GM21390 (cell line): ENCODE measurements at regions not wholly inside any gene's neighbourhood (a gene's known extent, or its start where the extent isn't known, plus 50 kb on each side); places are given as distances from the start of the nearest gene placed in this dataset.
"Not testable (repeated sequence)": the region's sequence is repeated elsewhere in the genome, so short reads cannot be mapped to it uniquely, and the experiment has no call there.

Experiments used
- ATAC-seq: cut with Tn5 transposase; IDR thresholded peaks from one replicate; pipeline ENCODE4 v1.9.1; 2021; ENCODE audit not compliant: unreplicated experiment

DNA sequence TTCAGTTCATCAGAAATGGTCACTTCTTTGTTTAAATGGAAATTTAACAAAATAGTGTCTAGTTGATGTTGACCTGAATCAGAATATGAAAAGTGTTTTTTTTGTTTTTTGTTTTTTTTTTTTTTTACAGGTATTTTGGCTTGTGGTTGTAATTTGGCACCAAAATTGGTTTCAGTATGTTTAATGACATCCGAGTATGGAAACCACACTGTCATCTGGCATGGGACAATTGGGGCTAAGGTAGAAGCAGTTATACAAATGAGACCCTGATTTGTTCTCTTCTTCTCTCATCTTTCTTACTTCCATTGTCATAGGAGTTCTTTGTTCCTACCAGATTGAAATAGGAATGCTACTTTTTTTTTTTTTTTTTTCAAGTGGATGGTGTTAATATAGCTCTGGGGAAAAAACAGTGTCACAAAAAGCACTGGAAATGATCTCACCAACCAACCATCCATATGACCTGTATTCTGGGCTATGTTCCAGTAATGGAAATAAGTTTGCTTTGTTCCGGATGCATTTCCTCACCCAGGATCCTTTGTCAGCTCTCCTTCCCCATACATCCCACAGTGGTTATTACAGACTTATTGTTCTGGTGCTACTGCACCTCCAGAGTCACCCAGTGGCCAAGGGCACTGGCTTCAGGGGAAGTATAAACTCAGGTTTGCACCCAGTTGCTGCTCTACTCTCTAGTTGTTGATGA, 95.8 kb downstream of the ATXN3L start:
- no peak for ATAC-seq

- ATAC-seq, result no peak
Observed at GRCh38 chrX:13220916-13221315, 98.9 kb downstream of the ATXN3L start.

DNA sequence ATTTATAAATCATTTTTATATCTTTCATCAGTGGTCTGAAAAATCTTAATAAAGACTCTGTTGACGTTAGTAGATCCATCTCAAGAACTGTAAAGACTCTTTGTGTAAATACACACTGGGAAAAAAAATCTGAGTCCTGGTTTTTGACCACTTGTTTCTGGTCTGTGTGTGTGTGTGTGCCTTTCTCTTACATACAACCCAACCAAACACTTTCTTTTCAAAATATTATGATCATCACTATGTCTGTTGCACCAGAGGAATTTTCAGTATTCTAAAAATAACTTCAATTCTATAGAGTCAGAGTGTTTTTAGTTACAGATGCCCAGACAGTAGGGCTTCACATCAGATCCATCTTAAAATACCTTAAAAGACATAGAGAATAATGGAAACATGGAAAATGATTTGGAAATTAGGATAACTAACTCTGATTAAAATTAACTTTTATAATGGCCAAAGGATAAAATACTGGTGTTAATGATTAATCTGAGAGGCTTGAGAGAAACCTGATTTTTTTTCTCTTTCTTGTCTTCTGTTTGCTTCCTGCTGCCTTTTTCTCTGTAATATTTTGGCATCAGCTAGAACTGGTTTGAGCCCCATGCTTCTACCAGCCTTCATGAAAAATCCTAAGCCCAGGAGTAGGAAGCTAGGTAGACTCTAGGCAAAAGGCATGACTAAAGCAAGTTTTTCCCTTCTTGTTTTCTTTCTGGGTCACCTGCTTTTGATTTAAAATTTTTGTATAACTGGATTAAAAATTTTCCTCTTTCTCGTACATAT, 99.7 kb downstream of the ATXN3L start:
- no peak for ATAC-seq

DNA sequence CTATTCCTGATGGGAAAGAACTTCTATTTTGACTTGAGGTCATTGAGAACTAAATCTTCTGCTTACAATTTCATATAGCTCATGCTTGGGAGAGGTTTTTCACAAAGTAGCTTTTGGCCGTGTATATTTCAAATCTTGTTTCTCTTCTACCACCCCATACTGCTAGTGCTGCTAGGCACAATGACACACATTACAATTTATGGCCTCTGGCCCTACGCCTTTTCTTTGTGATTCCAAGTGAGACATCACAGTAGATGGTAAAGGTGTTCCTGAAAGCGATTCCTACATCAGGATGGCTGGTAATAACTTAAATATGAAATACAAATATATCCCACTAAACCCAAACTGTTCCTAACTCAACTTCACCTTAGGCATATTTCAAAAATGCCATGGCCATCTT, 101.1 kb downstream of the ATXN3L start:
- ATAC-seq, result no peak

GRCh38 chrX:13216139-13216538, 103.7 kb downstream of the ATXN3L start:
- no peak for ATAC-seq

DNA sequence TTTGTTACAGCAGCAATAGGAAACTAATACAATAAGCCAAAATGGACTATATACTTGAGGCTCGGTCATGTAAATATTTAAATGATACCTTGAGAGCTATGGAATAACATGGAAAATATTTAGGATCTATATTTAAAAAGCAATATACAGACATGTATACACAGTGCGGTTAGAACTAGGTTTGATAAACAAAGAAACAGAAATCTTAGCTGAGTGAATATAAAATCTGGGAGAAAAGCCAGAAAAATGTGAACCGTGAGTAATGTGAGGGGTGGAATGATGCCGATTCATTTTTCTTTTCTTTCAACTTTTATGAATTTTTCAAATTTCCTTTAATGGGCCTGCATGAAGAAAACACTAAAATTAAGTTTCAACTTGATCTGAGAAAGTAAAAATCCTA, 104.1 kb downstream of the ATXN3L start:
- no peak for ATAC-seq

GRCh38 chrX:13212191-13212651, 107.6 kb downstream of the ATXN3L start:
- no peak for ATAC-seq

- not testable (repeated sequence) for ATAC-seq
Observed at GRCh38 chrX:13210142-13210541, 109.7 kb downstream of the ATXN3L start.

DNA sequence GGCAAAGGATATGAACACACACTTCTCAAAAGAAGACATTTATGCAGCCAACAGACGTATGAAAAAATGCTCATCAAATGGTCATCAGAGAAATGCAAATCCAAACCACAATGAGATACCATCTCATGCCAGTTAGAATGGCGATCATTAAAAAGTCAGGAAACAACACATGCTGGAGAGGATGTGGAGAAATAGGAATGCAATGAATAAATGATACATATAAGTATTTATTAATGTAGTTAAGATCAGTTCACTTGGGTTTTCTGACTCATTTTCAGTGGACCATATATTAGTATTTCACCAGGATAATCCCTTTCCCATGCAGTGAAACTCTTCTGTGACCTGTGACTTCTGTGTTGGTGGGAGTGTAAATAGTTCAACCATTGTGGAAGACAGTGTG, 110.1 kb downstream of the ATXN3L start:
- ATAC-seq, result not testable (repeated sequence)

DNA sequence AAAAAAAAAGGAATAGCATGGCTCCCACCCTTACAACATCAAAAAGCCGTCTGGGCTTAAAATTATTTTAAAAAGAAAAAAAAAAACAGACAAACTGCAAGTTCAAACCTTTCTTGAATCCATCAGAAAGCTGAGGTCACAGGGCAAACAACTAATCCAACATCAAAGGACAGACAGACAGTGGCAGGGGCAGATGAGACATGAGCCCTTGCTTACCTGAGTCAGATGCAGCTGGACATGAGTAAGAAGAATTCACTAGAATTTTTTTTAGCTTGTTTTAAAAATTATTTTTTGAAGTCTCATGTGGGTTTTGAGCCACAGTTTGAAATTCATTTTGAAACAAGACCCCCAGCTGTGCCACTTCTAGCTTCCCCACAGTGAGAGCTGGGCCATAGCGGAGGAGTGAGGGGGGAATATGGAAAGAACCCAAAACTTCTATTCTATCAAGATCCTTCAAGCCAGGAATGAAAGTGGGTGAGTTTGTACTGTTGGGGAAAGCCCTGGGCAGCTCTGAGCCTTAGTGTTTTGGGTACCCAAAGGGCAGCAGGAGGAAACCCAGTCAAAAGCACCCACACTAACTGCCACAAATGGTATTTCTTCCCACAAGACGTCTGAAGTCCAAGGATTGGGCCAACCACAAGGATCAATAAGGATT, 111.4 kb downstream of the ATXN3L start:
- ATAC-seq, result no peak

DNA sequence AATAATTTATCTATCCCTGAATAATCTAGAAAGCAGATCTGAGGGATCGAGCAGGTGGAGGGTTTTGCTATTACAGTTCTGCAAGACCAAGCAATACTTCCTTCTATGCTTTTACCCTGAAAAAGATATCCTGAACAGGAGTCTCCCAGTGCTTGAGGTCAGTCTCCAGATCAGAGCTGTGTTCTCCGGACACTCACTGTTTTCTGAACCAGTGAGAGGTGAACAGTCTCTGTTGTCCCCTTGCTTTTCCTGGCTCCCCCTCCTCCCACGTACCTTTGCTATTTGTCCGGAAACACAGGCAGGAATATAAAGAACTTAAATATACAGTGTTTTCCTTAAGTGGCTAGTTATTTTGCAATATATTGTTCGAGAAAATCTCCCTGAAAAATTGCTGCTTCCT, 116.6 kb downstream of the ATXN3L start:
- no peak for ATAC-seq

DNA sequence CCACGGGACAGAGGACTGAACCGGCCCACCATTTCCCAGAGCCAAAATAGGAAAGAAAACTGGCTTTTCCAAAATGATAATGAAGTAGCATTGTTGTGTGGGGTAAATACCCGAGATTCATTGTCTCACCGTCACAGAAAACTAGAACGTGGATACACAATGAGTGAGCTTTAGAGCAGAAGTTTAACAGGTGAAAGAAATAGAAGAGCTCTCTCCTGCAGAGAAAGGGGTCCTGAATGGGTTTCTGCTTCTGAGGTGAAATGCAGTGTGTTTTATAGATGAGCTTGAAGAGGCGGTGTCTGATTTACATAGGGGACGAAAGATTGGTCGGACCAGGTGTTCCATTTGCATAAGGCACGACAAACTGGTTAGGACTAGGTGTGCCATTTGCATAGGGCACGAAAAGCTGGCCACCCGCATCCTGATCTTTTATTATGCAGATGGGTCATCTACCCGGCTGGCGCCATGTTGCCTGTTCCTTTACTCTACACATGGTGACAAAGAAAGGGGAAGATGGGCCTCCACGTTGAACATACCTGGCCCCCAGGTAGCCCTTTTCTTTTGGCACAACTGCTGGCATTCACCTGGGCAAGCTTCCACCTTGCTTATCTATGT, 118.1 kb downstream of the ATXN3L start:
- ATAC-seq, result no peak

DNA sequence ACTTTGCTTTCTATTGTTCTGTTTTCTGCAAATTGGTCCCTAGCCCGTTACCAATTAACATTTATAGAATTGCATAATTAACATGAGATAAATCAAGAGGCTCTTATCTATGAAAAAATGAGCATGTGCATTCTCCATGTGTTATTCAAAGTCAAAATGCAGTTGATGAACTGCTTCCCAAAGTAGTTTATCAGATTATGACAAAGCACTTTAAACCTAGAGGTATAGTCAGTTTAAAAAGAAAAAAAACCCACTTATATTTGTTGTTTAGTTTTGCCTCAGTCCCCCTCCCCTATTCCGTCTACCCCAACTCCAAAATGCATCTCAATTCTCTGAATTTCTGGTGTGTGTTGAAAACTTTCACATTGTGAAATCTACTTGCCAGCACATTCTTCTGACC, 119.5 kb downstream of the ATXN3L start:
- ATAC-seq, result no peak

DNA sequence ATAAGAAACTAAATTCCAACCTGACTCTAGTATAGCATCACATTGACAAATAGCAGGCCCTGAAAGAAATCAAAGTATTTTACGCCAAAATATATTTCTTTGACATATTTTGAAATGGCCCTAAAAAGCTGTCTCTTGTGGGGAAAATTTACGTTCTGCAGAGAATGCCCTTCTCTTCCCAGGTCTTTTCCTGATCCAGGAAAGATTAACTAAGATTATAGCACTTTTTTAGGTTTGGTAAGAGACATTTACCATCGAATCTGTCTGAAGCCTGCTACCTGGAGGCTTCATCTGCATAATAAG, 121.1 kb downstream of the ATXN3L start:
- ATAC-seq, result no peak

DNA sequence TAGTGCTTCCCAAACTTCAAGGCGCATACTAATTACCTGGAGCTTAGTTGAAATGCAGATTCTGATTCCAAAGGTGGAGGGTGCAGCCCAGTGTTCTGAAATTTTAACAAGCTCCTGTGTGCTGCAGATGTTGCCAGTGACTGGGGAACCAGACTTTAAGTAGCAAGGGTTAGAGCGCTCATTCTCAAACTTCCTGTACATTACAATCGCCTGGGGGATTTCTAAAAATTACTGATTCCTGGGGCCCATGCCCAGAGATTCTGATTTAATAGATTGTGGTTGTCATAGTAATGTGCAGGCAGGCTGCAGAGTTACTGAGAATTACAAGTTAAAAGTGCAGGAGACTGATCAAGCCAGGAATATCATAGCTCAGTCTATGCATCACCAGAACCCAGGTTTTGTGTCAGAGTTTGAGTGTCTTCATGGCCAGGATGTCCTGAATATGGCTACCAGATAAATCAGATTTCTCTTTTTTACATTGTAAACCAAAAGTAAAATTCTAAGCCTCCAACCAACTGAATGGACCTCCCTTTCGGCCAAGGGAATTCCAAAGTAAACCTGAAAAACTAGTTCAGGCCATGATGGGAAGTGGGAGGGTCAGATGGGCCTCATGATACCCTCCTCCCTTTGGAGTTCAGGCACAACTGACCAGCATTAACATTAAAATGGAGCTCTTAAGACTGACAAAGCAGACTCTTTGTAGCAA, 121.6 kb downstream of the ATXN3L start:
- no peak for ATAC-seq

- no peak for ATAC-seq
Observed at GRCh38 chrX:13196782-13197181, 123.1 kb downstream of the ATXN3L start.

- no peak for ATAC-seq
Observed at GRCh38 chrX:13195340-13195739, 124.5 kb downstream of the ATXN3L start.

GRCh38 chrX:13194291-13195103, 125.4 kb downstream of the ATXN3L start:
- no peak for ATAC-seq

GRCh38 chrX:13190051-13190450, 129.8 kb downstream of the ATXN3L start:
- no peak for ATAC-seq

GRCh38 chrX:13189380-13189779, 130.5 kb downstream of the ATXN3L start:
- no peak for ATAC-seq
